ENCODE measurements at regions not wholly inside any gene's neighbourhood (a gene's known extent, or its start where the extent isn't known, plus 50 kb on each side); places are given as distances from the start of the nearest gene placed in this dataset.

GRCh38 chr7:91533996-91534395 is 269.8 kb downstream of the FZD1 start:
- in situ Hi-C loops (cut with MboI) = no loop called here
- no peaks in the 10 kb centered on the region for H3F3A ChIP-seq (ENCODE audit: insufficient read depth)
- H3K4me1 ChIP-seq (ENCODE audit: insufficient read depth) = no peaks in the 10 kb centered on the region
- TF ChIP-seq EZH2 (IDR thresholded peaks at IDR 0.05; ENCODE audit: insufficient read depth, poor library complexity, severe bottlenecking) (no peak), EZH2phosphoT487 (IDR thresholded peaks at IDR 0.05; ENCODE audit: insufficient read depth, low read depth) (no peak)
- H3K4me2 ChIP-seq (ENCODE audit: unreplicated experiment) = no peak overlapping the region
- H3K36me3 ChIP-seq (ENCODE audit: low read depth) = no peaks in the 10 kb centered on the region
- no peaks in the 10 kb centered on the region for H4K20me1 ChIP-seq (ENCODE audit: insufficient read depth)
- no peak overlapping the region for H3K27ac ChIP-seq
- no peaks in the 10 kb centered on the region for H3K9me2 ChIP-seq (ENCODE audit: insufficient read depth)
- H3K4me3 ChIP-seq = no peak overlapping the region
- no peak overlapping the region for H3K9ac ChIP-seq
- WGBS, 2 experiments (ENCODE audit: low coverage in 1 of 2, low lambda C conversion rate in 2 of 2, missing lambda C conversion rate in 2 of 2) = 21 to 30% methylated on average over 1 of the region's 1 CpG
- peaks cover 19% of the 10 kb centered on the region for H3K27me3 ChIP-seq (replicated peaks; ENCODE audit: insufficient read depth)
- no peaks in the 10 kb centered on the region for H3K79me2 ChIP-seq (ENCODE audit: insufficient read depth)
- no peaks in the 10 kb centered on the region for H3K9me3 ChIP-seq (ENCODE audit: low read depth)
- H2AFZ ChIP-seq = no peak overlapping the region
- DNase-seq = no peak

- Histone ChIP-seq H3K9me3 (ENCODE audit: low read depth) (no peaks in the 10 kb centered on the region), H4K20me1 (ENCODE audit: insufficient read depth) (no peaks in the 10 kb centered on the region), H3K9ac (no peak overlapping the region), H2AFZ (no peak overlapping the region), H3K36me3 (ENCODE audit: low read depth) (no peaks in the 10 kb centered on the region), H3K9me2 (ENCODE audit: insufficient read depth) (no peaks in the 10 kb centered on the region), H3K79me2 (ENCODE audit: insufficient read depth) (no peaks in the 10 kb centered on the region), H3K27ac (no peak overlapping the region), H3K4me2 (ENCODE audit: unreplicated experiment) (no peak overlapping the region), H3K4me3 (no peak overlapping the region), H3K27me3 (replicated peaks; ENCODE audit: insufficient read depth) (peaks cover 19% of the 10 kb centered on the region), H3K4me1 (ENCODE audit: insufficient read depth) (no peaks in the 10 kb centered on the region), H3F3A (ENCODE audit: insufficient read depth) (no peaks in the 10 kb centered on the region)
- WGBS, 2 experiments (ENCODE audit: low coverage in 1 of 2, low lambda C conversion rate in 2 of 2, missing lambda C conversion rate in 2 of 2) = 50 to 55% methylated on average over 9 of the region's 9 CpGs
- DNase-seq = no peak
- in situ Hi-C loops (cut with MboI) = no loop called here
- TF ChIP-seq EZH2 (IDR thresholded peaks at IDR 0.05; ENCODE audit: insufficient read depth, poor library complexity, severe bottlenecking) (no peak), EZH2phosphoT487 (IDR thresholded peaks at IDR 0.05; ENCODE audit: insufficient read depth, low read depth) (no peak)
Observed at GRCh38 chr7:91537260-91538152, 273.3 kb downstream of the FZD1 start.

- no peaks in the 10 kb centered on the region for H4K20me1 ChIP-seq (ENCODE audit: insufficient read depth)
- no peaks in the 10 kb centered on the region for H3K9me2 ChIP-seq (ENCODE audit: insufficient read depth)
- no peak overlapping the region for H3K4me2 ChIP-seq (ENCODE audit: unreplicated experiment)
- in situ Hi-C loops (cut with MboI) = no loop called here
- H3K9ac ChIP-seq = no peak overlapping the region
- no peaks in the 10 kb centered on the region for H3K79me2 ChIP-seq (ENCODE audit: insufficient read depth)
- H3F3A ChIP-seq (ENCODE audit: insufficient read depth) = no peaks in the 10 kb centered on the region
- no peaks in the 10 kb centered on the region for H3K9me3 ChIP-seq (ENCODE audit: low read depth)
- TF ChIP-seq EZH2phosphoT487 (IDR thresholded peaks at IDR 0.05; ENCODE audit: insufficient read depth, low read depth) (no peak), EZH2 (IDR thresholded peaks at IDR 0.05; ENCODE audit: insufficient read depth, poor library complexity, severe bottlenecking) (no peak)
- H3K27ac ChIP-seq = no peak overlapping the region
- no peak overlapping the region for H2AFZ ChIP-seq
- peaks cover 19% of the 10 kb centered on the region for H3K27me3 ChIP-seq (replicated peaks; ENCODE audit: insufficient read depth)
- 33 to 52% methylated on average over 1 of the region's 1 CpG for WGBS, 2 experiments (ENCODE audit: low coverage in 1 of 2, low lambda C conversion rate in 2 of 2, missing lambda C conversion rate in 2 of 2)
- H3K36me3 ChIP-seq (ENCODE audit: low read depth) = no peaks in the 10 kb centered on the region
- no peaks in the 10 kb centered on the region for H3K4me1 ChIP-seq (ENCODE audit: insufficient read depth)
- DNase-seq = no peak
- H3K4me3 ChIP-seq = no peak overlapping the region
Observed at GRCh38 chr7:91541641-91542040, 277.4 kb downstream of the FZD1 start.

GRCh38 chr7:91543646-91544045 is 279.4 kb downstream of the FZD1 start:
- no peaks in the 10 kb centered on the region for H3K79me2 ChIP-seq (ENCODE audit: insufficient read depth)
- no peak overlapping the region for H3K4me3 ChIP-seq
- H3K9me3 ChIP-seq (ENCODE audit: low read depth) = no peaks in the 10 kb centered on the region
- in situ Hi-C loops (cut with MboI) = no loop called here
- TF ChIP-seq EZH2phosphoT487 (IDR thresholded peaks at IDR 0.05; ENCODE audit: insufficient read depth, low read depth) = no peak
- H3K36me3 ChIP-seq (ENCODE audit: low read depth) = no peaks in the 10 kb centered on the region
- no peak for DNase-seq
- no peaks in the 10 kb centered on the region for H3K9me2 ChIP-seq (ENCODE audit: insufficient read depth)
- no peak overlapping the region for H2AFZ ChIP-seq
- peaks cover 6% of the 10 kb centered on the region; the same call in 1 of the 2 replicates for H3K27me3 ChIP-seq (replicated peaks; ENCODE audit: insufficient read depth)
- H4K20me1 ChIP-seq (ENCODE audit: insufficient read depth) = no peaks in the 10 kb centered on the region
- H3K27ac ChIP-seq = no peak overlapping the region
- H3K9ac ChIP-seq = no peak overlapping the region
- no peak overlapping the region for H3K4me2 ChIP-seq (ENCODE audit: unreplicated experiment)
- H3K4me1 ChIP-seq (ENCODE audit: insufficient read depth) = no peaks in the 10 kb centered on the region
- no peaks in the 10 kb centered on the region for H3F3A ChIP-seq (ENCODE audit: insufficient read depth)
- 25 to 35% methylated on average over 1 of the region's 1 CpG for WGBS, 2 experiments (ENCODE audit: low coverage in 1 of 2, low lambda C conversion rate in 2 of 2, missing lambda C conversion rate in 2 of 2)

All from GM23248 (cell line).